GM12878 (cell line): ENCODE measurements at regions not wholly inside any gene's neighbourhood (a gene's known extent, or its start where the extent isn't known, plus 50 kb on each side); places are given as distances from the start of the nearest gene placed in this dataset.
A peak's percentile ranks its signal among the peaks of the same experiment; 100 is the strongest.

Experiments used
- ATAC-seq: fragments of 200-7000 bp; cut with Tn5 transposase; 3 replicates; pipeline ENCODE4 v1.9.1; 2020; ENCODE audit warnings: mild to moderate bottlenecking, moderate library complexity
- BruUV-seq: library from RNA; stranded (reverse); fragments of 400-500 nt; replicated peaks from 2 replicates; lab custom pipeline; 2021; lab: Mats Ljungman, UMichigan
- CTCF ChIA-PET: fragments of 300-600 bp; sonication (Branson Sonifier 250); formaldehyde crosslinking; extraction: SDS; loops from one replicate; lab custom pipeline; 2021; ENCODE audit warnings: inconsistent platforms; lab: Yijun Ruan, JAX
- POLR2A ChIA-PET: fragments of 350-600 bp; formaldehyde crosslinking; extraction: SDS; loops from one replicate; lab custom pipeline; 2021; ENCODE audit warnings: inconsistent platforms; lab: Charles Lee
- RAD21 ChIA-PET: fragments of 300-600 bp; sonication (Branson Sonifier 250); formaldehyde crosslinking; loops from one replicate; lab custom pipeline; 2023; ENCODE audit warnings: antibody characterized with exemption; ENCODE audit not compliant: unreplicated experiment; lab: Charles Lee
- SMC1A ChIA-PET: fragments of 300-600 bp; sonication (Branson Sonifier 250); formaldehyde crosslinking; loops from one replicate; lab custom pipeline; 2023; ENCODE audit not compliant: unreplicated experiment, uncharacterized antibody; lab: Charles Lee
- DNase-seq: peaks from one replicate; pipeline ENCODE4 v3.0.0-alpha.2; 2011; ENCODE audit warnings: low read depth, low spot score
- FAIRE-seq: peaks from 3 replicates; lab custom pipeline; 2011; peaks lifted over from hg19 to GRCh38; lab: Jason Lieb, UNC
- H2AFZ ChIP-seq: 2 replicates; pipeline ENCODE4 v1.6.0; 2011; ENCODE audit warnings: low read depth, low read length, control low read depth; ENCODE audit not compliant: control insufficient read depth
- H3K27ac ChIP-seq: 2 replicates; pipeline ENCODE4 v1.5.1; 2011; ENCODE audit warnings: control low read depth; ENCODE audit not compliant: control insufficient read depth, insufficient read depth
- H3K27me3 ChIP-seq, 2 experiments: replicated peaks in 1 of 2; 2 replicates each; pipeline versions ENCODE4 v1.6.0 to v1.6.1; 2011; ENCODE audit warnings: low read length in 1 of 2; ENCODE audit not compliant: control insufficient read depth in 2 of 2, insufficient read depth in 2 of 2
- H3K36me3 ChIP-seq, 2 experiments: 2 replicates each; pipeline ENCODE4 v1.5.1; 2011; ENCODE audit warnings: low read length in 1 of 2; ENCODE audit not compliant: control insufficient read depth in 2 of 2, insufficient read depth in 2 of 2
- H3K4me1 ChIP-seq: 2 replicates; pipeline ENCODE4 v1.6.1; 2011; ENCODE audit warnings: mild to moderate bottlenecking, low read length, moderate library complexity, mixed read lengths; ENCODE audit not compliant: control insufficient read depth, insufficient read depth
- H3K4me2 ChIP-seq: 2 replicates; pipeline ENCODE4 v1.6.0; 2011; ENCODE audit warnings: control low read depth; ENCODE audit not compliant: control insufficient read depth, insufficient read depth
- H3K4me3 ChIP-seq: fragments of 200-600 bp; sonication (generic); 2 replicates; pipeline ENCODE4 v1.5.1; 2016
- H3K79me2 ChIP-seq: 2 replicates; pipeline ENCODE4 v1.6.0; 2011; ENCODE audit warnings: low read length; ENCODE audit not compliant: control insufficient read depth, insufficient read depth
- H3K9ac ChIP-seq: 2 replicates; pipeline ENCODE4 v1.8.0; 2011; ENCODE audit warnings: low read length, control low read depth, mixed read lengths; ENCODE audit not compliant: control insufficient read depth, insufficient read depth
- H3K9me3 ChIP-seq: replicated peaks from 3 replicates; pipeline ENCODE4 v1.5.1; 2011; ENCODE audit warnings: mild to moderate bottlenecking, low read length; ENCODE audit not compliant: control insufficient read depth, insufficient read depth
- H4K20me1 ChIP-seq: 2 replicates; pipeline ENCODE4 v1.6.0; 2011; ENCODE audit not compliant: control insufficient read depth, insufficient read depth
- BRCA1 ChIP-seq: IDR thresholded peaks from 2 replicates; pipeline ENCODE4 v1.6.1; 2011; ENCODE audit warnings: low read depth, low read length, improper control_type of control experiment
- CBX5 ChIP-seq: sonication (generic); IDR thresholded peaks from 2 replicates; pipeline ENCODE4 v1.6.1; 2016; ENCODE audit warnings: low read depth, moderate library complexity, mild to moderate bottlenecking, inconsistent platforms
- CHD1 ChIP-seq: IDR thresholded peaks from 2 replicates; pipeline ENCODE4 v1.6.1; 2012; ENCODE audit warnings: low read depth, low read length, improper control_type of control experiment
- CREM ChIP-seq: IDR thresholded peaks from 2 replicates; pipeline ENCODE4 v1.6.1; 2014; ENCODE audit warnings: antibody characterized with exemption, low read depth
- EGR1 ChIP-seq, 2 experiments: IDR thresholded peaks; 1 replicate in 1 of 2; 2 replicates in 1 of 2; pipeline ENCODE4 v1.6.1; 2011 to 2012; ENCODE audit warnings: low read depth in 2 of 2, low read length in 2 of 2, borderline replicate concordance in 1 of 2, mild to moderate bottlenecking in 1 of 2, moderate library complexity in 1 of 2
- HDGF ChIP-seq: fragments of 450-650 bp; IDR thresholded peaks from 2 replicates; pipeline ENCODE4 v1.6.1; 2016; ENCODE audit warnings: antibody characterized with exemption
- IKZF1 ChIP-seq: fragments of 450-650 bp; conservative IDR thresholded peaks from 2 replicates; pipeline ENCODE4 v1.6.1; 2017; ENCODE audit warnings: antibody characterized with exemption, mild to moderate bottlenecking
- MYB ChIP-seq: fragments of 150-350 bp; IDR thresholded peaks from 2 replicates; pipeline ENCODE4 v1.6.1; 2014; ENCODE audit warnings: mild to moderate bottlenecking, low read depth, low read length, borderline replicate concordance
- PML ChIP-seq: IDR thresholded peaks from 2 replicates; pipeline ENCODE4 v1.6.1; 2012; ENCODE audit warnings: low read length, inconsistent platforms
- SMAD1 ChIP-seq: fragments of 450-650 bp; IDR thresholded peaks from 2 replicates; pipeline ENCODE4 v1.6.1; 2018; ENCODE audit warnings: mild to moderate bottlenecking, low read depth; ENCODE audit not compliant: partially characterized antibody
- TARDBP ChIP-seq: IDR thresholded peaks from 2 replicates; pipeline ENCODE4 v1.6.1; 2016; ENCODE audit warnings: borderline replicate concordance
- TCF12 ChIP-seq: IDR thresholded peaks from 2 replicates; pipeline ENCODE4 v1.6.1; 2011; ENCODE audit warnings: low read depth, mild to moderate bottlenecking, low read length
- ZNF274 ChIP-seq: IDR thresholded peaks from one replicate; pipeline ENCODE4 v1.8.0; 2011; ENCODE audit not compliant: insufficient read length, insufficient read depth
- ZNF592 ChIP-seq: fragments of 450-650 bp; IDR thresholded peaks from 2 replicates; pipeline ENCODE4 v1.6.1; 2017; ENCODE audit warnings: mild to moderate bottlenecking, moderate library complexity
- WGBS: methylation state at CpG from one replicate; pipeline ENCODE4 v1.1.6; 2016; ENCODE audit warnings: low lambda C conversion rate; ENCODE audit not compliant: insufficient replicate concordance, insufficient coverage; ENCODE audit errors: missing lambda C conversion rate; 5-methylcytosine and 5-hydroxymethylcytosine counted together
- in situ Hi-C: fragments of 300-500 bp; cut with MboI; formaldehyde crosslinking; loops from 9 replicates; pipeline ENCODE4 v1.14.3; 2018; ENCODE audit warnings: mixed read lengths
- intact Hi-C: fragments of 100-400 bp; cut with micrococcal nuclease; formaldehyde crosslinking; loops from one replicate; pipeline ENCODE4 v1.14.2; 2022; ENCODE audit not compliant: unreplicated experiment

- no peak for TF ChIP-seq ZNF592
- no peak for TF ChIP-seq TARDBP
- no peak for TF ChIP-seq CBX5
- TF ChIP-seq MYB, result no peak
- no peak for TF ChIP-seq TCF12
- TF ChIP-seq, all 136 proteins: peak for 0
Measured at GRCh38 chr20:18983796-18984195, 170.2 kb downstream of the SCP2D1 start (continued).

GRCh38 chr20:18984238-18985200 is 170.9 kb downstream of the SCP2D1 start:
- H3K36me3 ChIP-seq, result no peaks in the 10 kb centered on the region
- no peak overlapping the region for H3K27ac ChIP-seq
- no peak for TF ChIP-seq CHD1
- 0 out of 2 replicates have a peak, but pooled peaks have one; percentile 14 for TF ChIP-seq CREM
- peak in 1 of 2 experiments; percentile 34; a peak in 1 of 3 replicates for TF ChIP-seq EGR1 (IDR thresholded peaks at IDR 0.05; ENCODE audit: borderline replicate concordance in 1 of 2, low read depth in 2 of 2, low read length in 2 of 2)
- no peak for TF ChIP-seq PML
- TF ChIP-seq IKZF1, result 0 out of 2 replicates have a peak, but pooled peaks have one; percentile 18
- TF ChIP-seq BRCA1, result no peak
- no peak for TF ChIP-seq SMAD1
- TF ChIP-seq HDGF, result no peak
- TF ChIP-seq ZNF274, result no peak
- TF ChIP-seq, all 136 proteins: peak for 3
- in situ Hi-C loops (no loop called here), intact Hi-C loops (no loop called here)
- FAIRE-seq (no peak), ATAC-seq (peak; percentile 66), DNase-seq (no peak)
- CTCF ChIA-PET, result interaction anchor here (0.7 kb wide), 1 partner anchor 679 kb away, joined by 3 read pairs; no protein-coding TSS in a partner anchor
- Histone ChIP-seq H2AFZ (no peak overlapping the region), H3K79me2 (no peaks in the 10 kb centered on the region), H3K4me3 (no peak overlapping the region), H3K4me1 (no peaks in the 10 kb centered on the region), H4K20me1 (no peaks in the 10 kb centered on the region), H3K9me3 (no peaks in the 10 kb centered on the region), H3K4me2 (no peak overlapping the region), H3K9ac (no peak overlapping the region), H3K27me3 (no peaks in the 10 kb centered on the region)
- BruUV-seq, result no TSS peak
- POLR2A ChIA-PET, result no interaction called here
- SMC1A ChIA-PET, result interaction anchor here (0.7 to 1.2 kb wide), 4 partner anchors 42 to 679 kb away, joined by 3 to 4 read pairs (median 3); no protein-coding TSS in a partner anchor
- RAD21 ChIA-PET, result interaction anchor here (1.3 kb wide), 1 partner anchor 352 kb away, joined by 4 read pairs; no protein-coding TSS in a partner anchor
- WGBS, result 28% methylated on average over 13 of the region's 13 CpGs
